Gastroesophageal sphincter (tissue), 4 donors: ENCODE measurements at regions not wholly inside any gene's neighbourhood (a gene's known extent, or its start where the extent isn't known, plus 50 kb on each side); places are given as distances from the start of the nearest gene placed in this dataset.

Experiments
- ATAC-seq: fragments of 150-250 bp; one replicate; pipeline ENCODE4 v1.9.1; 2016; ENCODE audit warnings: mild to moderate bottlenecking, moderate library complexity
- H3K27ac ChIP-seq, 4 donors: fragments of 200-600 bp; sonication (generic) in 3 of 4; 1 replicate in 3 of 4; 2 replicates in 1 of 4; pipeline ENCODE4 v1.5.1; 2016 to 2019
- H3K27me3 ChIP-seq: fragments of 200-600 bp; sonication (generic); one replicate; pipeline ENCODE4 v1.5.1; 2019
- H3K36me3 ChIP-seq, 2 donors: fragments of 200-600 bp; sonication (generic); one replicate each; pipeline ENCODE4 v1.5.1; 2019; ENCODE audit warnings: control low read depth in 1 of 2
- H3K4me1 ChIP-seq, 3 donors: fragments of 200-600 bp; sonication (generic); 1 replicate in 2 of 3; 2 replicates in 1 of 3; pipeline ENCODE4 v1.5.1; 2016 to 2019; ENCODE audit warnings: control low read depth in 2 of 3
- H3K4me3 ChIP-seq, 2 donors: fragments of 200-600 bp; sonication (generic); one replicate each; pipeline ENCODE4 v1.5.1; 2019; ENCODE audit warnings: mild to moderate bottlenecking in 1 of 2, moderate library complexity in 1 of 2
- H3K9me3 ChIP-seq, 3 donors: fragments of 200-600 bp; sonication (generic); one replicate each; pipeline ENCODE4 v1.5.1; 2017 to 2019; ENCODE audit warnings: control low read depth in 2 of 3
- EP300 ChIP-seq: sonication (generic); formaldehyde crosslinking; IDR thresholded peaks from one replicate; pipeline ENCODE4 v1.6.1; 2017; ENCODE audit warnings: antibody characterized with exemption, mild to moderate bottlenecking
- POLR2A ChIP-seq, 2 donors: fragments of 450-650 bp; IDR thresholded peaks; one replicate each; pipeline ENCODE4 v1.6.1; 2017; ENCODE audit warnings: antibody characterized with exemption in 2 of 2, mild to moderate bottlenecking in 2 of 2, moderate library complexity in 1 of 2
- POLR2AphosphoS5 ChIP-seq: sonication (generic); formaldehyde crosslinking; IDR thresholded peaks from one replicate; pipeline ENCODE4 v1.6.1; 2017; ENCODE audit warnings: antibody characterized with exemption
- WGBS, 2 donors: methylation state at CpG; one replicate each; pipeline ENCODE4 v1.1.5; 2018; ENCODE audit warnings: low coverage in 1 of 2; 5-methylcytosine and 5-hydroxymethylcytosine counted together
- TF ChIP-seq, protein P1 (sequence below), 4 experiments: fragments of 200-600 bp in 2 of 4; fragments of 450-650 bp in 2 of 4; sonication (generic) in 1 of 4; IDR thresholded peaks; one replicate each; pipeline ENCODE4 v1.5.1; 2017 to 2019; ENCODE audit warnings: antibody characterized with exemption in 4 of 4, mild to moderate bottlenecking in 2 of 4, moderate library complexity in 2 of 4

DNA sequence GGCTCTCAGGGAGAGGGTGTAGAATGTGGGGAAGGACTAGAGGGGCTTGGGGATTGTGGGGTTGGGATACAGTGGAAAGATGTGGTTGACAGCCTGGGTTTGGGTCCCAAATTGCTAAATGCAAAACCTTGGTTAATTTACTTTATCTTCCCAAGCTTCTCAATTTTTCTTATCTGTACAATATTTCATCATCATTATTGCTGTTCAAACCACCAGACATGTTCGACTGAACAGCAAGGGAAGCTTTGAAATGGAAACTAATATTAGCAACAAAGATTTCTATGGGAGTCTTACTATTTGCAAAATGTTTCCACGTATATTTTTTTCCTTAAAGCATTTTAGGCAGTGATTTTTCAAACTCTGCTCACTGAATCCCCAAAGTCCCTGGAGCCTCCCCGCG lies 67.0 kb upstream of the KAZN start:
- TF ChIP-seq POLR2A (IDR thresholded peaks at IDR 0.05) (no peak), EP300 (no peak)
- Histone ChIP-seq H3K27me3 (no peaks in the 10 kb centered on the region), H3K27ac (no peak overlapping the region), H3K4me3 (no peak overlapping the region), H3K36me3 (no peaks in the 10 kb centered on the region), H3K4me1 (no peaks in the 10 kb centered on the region), H3K9me3 (no peaks in the 10 kb centered on the region)
- 60 to 64% methylated on average over 1 to 4 of the region's 4 CpGs for WGBS, 2 donors
- no peak for ATAC-seq

DNA sequence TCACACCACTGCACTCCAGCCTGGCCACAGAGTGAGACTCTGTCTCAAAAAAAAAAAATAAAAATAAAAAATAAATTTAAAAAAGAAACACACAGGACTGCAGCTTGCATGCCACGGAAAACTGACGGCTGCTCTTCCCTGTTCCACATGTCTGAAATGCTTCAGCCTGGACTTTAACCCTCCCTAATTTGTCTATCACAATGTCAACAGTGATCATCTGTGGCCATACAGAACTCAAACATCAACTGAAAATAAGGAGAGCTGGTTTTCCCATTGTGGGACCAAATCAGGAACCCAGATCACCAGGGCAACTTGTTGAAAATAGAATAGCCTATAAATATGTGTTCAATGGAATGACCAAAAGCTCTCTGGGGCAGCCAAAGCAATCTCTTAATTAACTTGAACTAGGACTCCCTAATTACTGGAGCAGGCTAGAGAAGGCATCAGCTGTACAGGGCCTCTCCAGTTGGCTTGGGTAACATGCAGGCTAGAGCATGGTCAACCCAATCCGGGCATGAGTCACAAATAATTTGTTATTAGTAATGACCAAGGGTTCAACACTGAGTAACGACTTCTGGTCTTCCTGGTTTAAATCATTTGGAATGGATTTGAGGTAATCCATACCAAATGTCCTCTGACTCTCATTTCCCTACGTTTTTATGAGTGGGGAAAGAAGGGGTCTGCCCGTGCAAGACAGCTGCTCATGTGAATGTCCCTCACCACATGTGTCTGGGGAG lies 62.7 kb upstream of the KAZN start:
- H3K9me3 ChIP-seq: no peaks in the 10 kb centered on the region
- H3K4me3 ChIP-seq: no peak overlapping the region
- no peak for TF ChIP-seq EP300
- TF ChIP-seq, protein P1, sequence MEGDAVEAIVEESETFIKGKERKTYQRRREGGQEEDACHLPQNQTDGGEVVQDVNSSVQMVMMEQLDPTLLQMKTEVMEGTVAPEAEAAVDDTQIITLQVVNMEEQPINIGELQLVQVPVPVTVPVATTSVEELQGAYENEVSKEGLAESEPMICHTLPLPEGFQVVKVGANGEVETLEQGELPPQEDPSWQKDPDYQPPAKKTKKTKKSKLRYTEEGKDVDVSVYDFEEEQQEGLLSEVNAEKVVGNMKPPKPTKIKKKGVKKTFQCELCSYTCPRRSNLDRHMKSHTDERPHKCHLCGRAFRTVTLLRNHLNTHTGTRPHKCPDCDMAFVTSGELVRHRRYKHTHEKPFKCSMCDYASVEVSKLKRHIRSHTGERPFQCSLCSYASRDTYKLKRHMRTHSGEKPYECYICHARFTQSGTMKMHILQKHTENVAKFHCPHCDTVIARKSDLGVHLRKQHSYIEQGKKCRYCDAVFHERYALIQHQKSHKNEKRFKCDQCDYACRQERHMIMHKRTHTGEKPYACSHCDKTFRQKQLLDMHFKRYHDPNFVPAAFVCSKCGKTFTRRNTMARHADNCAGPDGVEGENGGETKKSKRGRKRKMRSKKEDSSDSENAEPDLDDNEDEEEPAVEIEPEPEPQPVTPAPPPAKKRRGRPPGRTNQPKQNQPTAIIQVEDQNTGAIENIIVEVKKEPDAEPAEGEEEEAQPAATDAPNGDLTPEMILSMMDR (IDR thresholded peaks at IDR 0.05): no peak
- no peak for TF ChIP-seq POLR2AphosphoS5
- TF ChIP-seq POLR2A (IDR thresholded peaks at IDR 0.05): no peak
- H3K27ac ChIP-seq: no peak overlapping the region
- 83 to 96% methylated on average over 3 to 6 of the region's 6 CpGs for whole genome bisulfite sequencing, 2 donors
- no peaks in the 10 kb centered on the region for H3K4me1 ChIP-seq
- no peaks in the 10 kb centered on the region for H3K27me3 ChIP-seq
- no peak for ATAC-seq
- no peaks in the 10 kb centered on the region for H3K36me3 ChIP-seq

DNA sequence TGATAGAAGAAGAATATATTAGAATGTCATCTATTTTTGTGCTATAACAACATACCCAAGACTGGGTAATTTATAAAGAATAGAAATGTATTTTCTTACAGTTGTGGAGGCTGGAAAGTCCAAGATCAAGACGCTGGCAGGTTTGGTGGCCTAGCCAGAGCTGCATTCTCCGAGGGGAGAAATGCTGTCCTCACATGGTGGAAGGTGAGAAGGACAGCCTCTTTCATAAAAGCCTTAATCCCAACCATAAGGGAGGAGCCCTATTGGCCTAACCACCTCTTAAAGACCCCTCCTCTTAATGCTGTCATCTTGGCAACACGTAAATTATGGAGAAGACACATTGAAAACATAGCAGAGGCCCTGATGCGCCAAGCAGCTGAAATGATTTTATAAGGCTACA lies 60.1 kb upstream of the KAZN start:
- no peaks in the 10 kb centered on the region for H3K27me3 ChIP-seq
- TF ChIP-seq POLR2AphosphoS5 (no peak), EP300 (no peak), POLR2A (IDR thresholded peaks at IDR 0.05) (no peak)
- TF ChIP-seq, protein P1 (IDR thresholded peaks at IDR 0.05): no peak
- H3K36me3 ChIP-seq: no peaks in the 10 kb centered on the region
- 76 to 100% methylated on average over 3 to 4 of the region's 4 CpGs for WGBS, 2 donors
- no peak overlapping the region for H3K4me3 ChIP-seq
- H3K27ac ChIP-seq: no peak overlapping the region
- no peak for ATAC-seq
- H3K9me3 ChIP-seq: no peaks in the 10 kb centered on the region
- H3K4me1 ChIP-seq: no peaks in the 10 kb centered on the region

DNA sequence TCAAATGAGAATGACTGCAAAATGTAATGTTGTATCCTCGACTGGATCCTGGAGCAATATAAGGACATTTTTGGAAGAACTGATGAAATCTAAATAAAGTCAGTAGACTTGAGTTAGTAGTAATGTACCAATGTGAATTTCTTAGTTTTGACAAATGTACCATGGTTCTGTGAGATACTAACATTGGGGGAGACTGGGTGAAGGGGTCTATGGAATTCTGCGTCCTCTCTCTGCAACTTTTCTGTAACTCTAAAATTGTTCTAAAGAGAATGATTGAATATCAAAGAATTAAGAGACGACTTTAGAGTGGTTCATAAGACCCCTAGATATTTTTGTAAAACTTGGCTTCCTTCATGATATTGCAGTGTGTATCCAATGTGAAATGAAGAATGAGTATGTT lies 59.2 kb upstream of the KAZN start:
- TF ChIP-seq POLR2A (IDR thresholded peaks at IDR 0.05) (no peak), EP300 (no peak), POLR2AphosphoS5 (no peak)
- TF ChIP-seq, protein P1 (IDR thresholded peaks at IDR 0.05): no peak
- WGBS, 2 donors: 84 to 100% methylated on average over 3 of the region's 3 CpGs
- Histone ChIP-seq H3K27me3 (no peaks in the 10 kb centered on the region), H3K27ac (no peak overlapping the region), H3K36me3 (no peaks in the 10 kb centered on the region), H3K4me3 (no peak overlapping the region), H3K4me1 (no peaks in the 10 kb centered on the region), H3K9me3 (no peaks in the 10 kb centered on the region)
- no peak for ATAC-seq

DNA sequence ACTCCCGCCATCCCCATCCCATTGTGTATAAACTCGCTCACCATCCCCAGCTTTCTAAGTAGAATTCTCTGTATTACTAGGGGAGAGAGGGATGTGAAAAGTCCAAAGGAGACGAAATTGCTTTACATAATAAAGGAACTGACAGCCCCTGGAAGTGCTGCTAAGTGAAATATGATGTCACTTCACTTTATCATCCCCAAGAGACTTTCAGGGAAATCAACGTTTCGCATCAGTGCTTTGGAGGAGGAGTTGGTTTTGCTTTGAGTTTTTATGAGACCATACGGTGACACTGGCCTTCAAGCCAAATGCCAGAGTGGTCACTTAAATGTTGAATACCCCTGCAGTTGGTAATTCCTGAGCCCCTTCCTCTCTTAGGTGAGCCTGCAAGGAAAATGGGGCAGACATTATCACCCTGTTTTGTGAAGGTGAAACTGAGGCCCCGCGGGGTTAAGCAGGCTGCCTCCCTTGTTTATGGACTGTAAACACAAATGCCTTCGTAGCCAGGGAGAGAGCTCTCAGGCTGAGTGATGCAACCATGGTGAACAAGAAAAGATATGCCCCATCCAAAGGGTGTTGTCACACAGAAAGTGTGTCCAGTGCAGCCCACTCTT lies 58.4 kb upstream of the KAZN start:
- no peaks in the 10 kb centered on the region for H3K36me3 ChIP-seq
- no peak overlapping the region for H3K4me3 ChIP-seq
- no peak for ATAC-seq
- H3K4me1 ChIP-seq: no peaks in the 10 kb centered on the region
- WGBS, 2 donors: 63 to 76% methylated on average over 7 to 8 of the region's 9 CpGs
- TF ChIP-seq, protein P1 (IDR thresholded peaks at IDR 0.05): no peak
- no peak for TF ChIP-seq POLR2AphosphoS5
- no peak for TF ChIP-seq EP300
- no peak for TF ChIP-seq POLR2A (IDR thresholded peaks at IDR 0.05)
- H3K9me3 ChIP-seq: no peaks in the 10 kb centered on the region
- no peak overlapping the region for H3K27ac ChIP-seq
- no peaks in the 10 kb centered on the region for H3K27me3 ChIP-seq
